H1 (cell line): ENCODE measurements at regions not wholly inside any gene's neighbourhood (a gene's known extent, or its start where the extent isn't known, plus 50 kb on each side); places are given as distances from the start of the nearest gene placed in this dataset.

Source experiments
- CTCF ChIA-PET: fragments of 300-600 bp; sonication (Branson Sonifier 250); formaldehyde crosslinking; loops from one replicate; lab custom pipeline; 2021; ENCODE audit not compliant: partially characterized antibody; lab: Charles Lee
- POLR2A ChIA-PET: fragments of 300-600 bp; sonication (Branson Sonifier 250); formaldehyde crosslinking; loops from one replicate; lab custom pipeline; 2021; ENCODE audit warnings: inconsistent platforms; ENCODE audit not compliant: partially characterized antibody; lab: Charles Lee
- DNase-seq, 2 experiments: peaks; one replicate each; pipeline versions ENCODE4 v3.0.0 to v3.0.0-alpha.2; 2010 to 2022; ENCODE audit warnings: low spot score in 2 of 2, low read depth in 1 of 2, mixed read lengths in 1 of 2
- FAIRE-seq: peaks from 2 replicates; lab custom pipeline; 2011; peaks lifted over from hg19 to GRCh38; lab: Jason Lieb, UNC
- H2AFZ ChIP-seq: 2 replicates; pipeline ENCODE4 v1.8.1; 2012; ENCODE audit warnings: low read length, inconsistent platforms
- H2AK5ac ChIP-seq: 2 replicates; pipeline ENCODE4 v1.6.1; 2013; ENCODE audit warnings: low read depth, low read length
- H2BK120ac ChIP-seq: replicated peaks from 2 replicates; pipeline ENCODE3; 2013; ENCODE audit warnings: low read depth, low read length, inconsistent platforms
- H2BK12ac ChIP-seq: 2 replicates; pipeline ENCODE4 v1.6.1; 2013; ENCODE audit warnings: low read depth, low read length
- H2BK15ac ChIP-seq: 2 replicates; pipeline ENCODE4 v1.6.1; 2013; ENCODE audit warnings: low read length
- H2BK20ac ChIP-seq: 2 replicates; pipeline ENCODE4 v1.6.1; 2013; ENCODE audit warnings: low read length
- H2BK5ac ChIP-seq: 2 replicates; pipeline ENCODE4 v1.6.1; 2013; ENCODE audit warnings: low read depth, low read length
- H3K14ac ChIP-seq: 2 replicates; pipeline ENCODE4 v1.6.1; 2013; ENCODE audit warnings: inconsistent platforms; ENCODE audit not compliant: insufficient read length
- H3K18ac ChIP-seq: 2 replicates; pipeline ENCODE4 v1.6.1; 2013; ENCODE audit warnings: low read length; ENCODE audit errors: extremely low read depth
- H3K23ac ChIP-seq: 2 replicates; pipeline ENCODE4 v1.6.1; 2013; ENCODE audit warnings: inconsistent platforms; ENCODE audit not compliant: insufficient read length
- H3K23me2 ChIP-seq: 2 replicates; pipeline ENCODE4 v1.6.1; 2013; ENCODE audit warnings: low read depth, low read length
- H3K27ac ChIP-seq: 2 replicates; pipeline ENCODE4 v1.6.1; 2011; ENCODE audit warnings: low read depth, low read length, inconsistent platforms
- H3K27me3 ChIP-seq, 4 experiments: replicated peaks in 1 of 4; 1 replicate in 1 of 4; 2 replicates in 3 of 4; pipeline versions ENCODE4 v1.6.1 to v1.8.1; 2011 to 2013; ENCODE audit warnings: low read length in 3 of 4, mild to moderate bottlenecking in 3 of 4, inconsistent platforms in 2 of 4, mixed read lengths in 2 of 4, moderate library complexity in 1 of 4; ENCODE audit not compliant: control insufficient read depth in 3 of 4, insufficient read depth in 3 of 4; ENCODE audit errors: extremely low read depth in 1 of 4
- H3K36me3 ChIP-seq, 4 experiments: 2 replicates each; pipeline versions ENCODE4 v1.6.1 to v1.8.1; 2011 to 2013; ENCODE audit warnings: mild to moderate bottlenecking in 4 of 4, low read length in 3 of 4, moderate library complexity in 2 of 4, control low read depth in 1 of 4, inconsistent platforms in 1 of 4; ENCODE audit not compliant: insufficient read depth in 4 of 4, control insufficient read depth in 2 of 4
- H3K4ac ChIP-seq: replicated peaks from 2 replicates; pipeline ENCODE3; 2013; ENCODE audit warnings: low read length, low read depth, mixed read lengths, inconsistent platforms; ENCODE audit not compliant: insufficient read length
- H3K4me1 ChIP-seq, 4 experiments: replicated peaks in 1 of 4; 1 replicate in 1 of 4; 2 replicates in 3 of 4; pipeline versions ENCODE4 v1.6.1 to v1.8.1; 2011 to 2013; ENCODE audit warnings: low read length in 3 of 4, inconsistent platforms in 2 of 4, mixed read lengths in 1 of 4; ENCODE audit not compliant: insufficient read depth in 4 of 4, control insufficient read depth in 3 of 4
- H3K4me2 ChIP-seq, 2 experiments: 2 replicates each; pipeline versions ENCODE4 v1.6.1 to v1.8.1; 2011 to 2013; ENCODE audit warnings: low read depth in 2 of 2, low read length in 2 of 2, control low read depth in 1 of 2, inconsistent platforms in 1 of 2, mild to moderate bottlenecking in 1 of 2; ENCODE audit not compliant: insufficient read depth in 1 of 2
- H3K4me3 ChIP-seq, 4 experiments: fragments of 200-600, 300-600 bp in 1 of 4; sonication (generic), shearing (Covaris generic), sonication (Bioruptor Twin) in 1 of 4; 2 replicates each; pipeline versions ENCODE4 v1.5.1 to v1.8.1; 2011 to 2016; ENCODE audit warnings: low read length in 4 of 4, low read depth in 3 of 4, control low read depth in 2 of 4, inconsistent platforms in 2 of 4, mild to moderate bottlenecking in 2 of 4, mixed read lengths in 1 of 4, moderate library complexity in 1 of 4; ENCODE audit not compliant: insufficient read depth in 2 of 4; ENCODE audit errors: extremely low read depth in 1 of 4
- H3K56ac ChIP-seq: replicated peaks from 2 replicates; pipeline ENCODE3; 2013; ENCODE audit warnings: low read depth, mild to moderate bottlenecking, mixed read lengths, low read length, inconsistent platforms; ENCODE audit not compliant: insufficient read length
- H3K79me1 ChIP-seq: 2 replicates; pipeline ENCODE4 v1.6.1; 2013; ENCODE audit warnings: low read depth, low read length, control low read depth
- H3K79me2 ChIP-seq, 2 experiments: 2 replicates each; pipeline versions ENCODE4 v1.6.1 to v1.8.1; 2012 to 2013; ENCODE audit warnings: low read length in 2 of 2, mild to moderate bottlenecking in 2 of 2, inconsistent platforms in 1 of 2; ENCODE audit not compliant: insufficient read depth in 2 of 2, control insufficient read depth in 1 of 2
- H3K9ac ChIP-seq, 4 experiments: replicated peaks in 1 of 4; 1 replicate in 1 of 4; 2 replicates in 3 of 4; pipeline versions ENCODE4 v1.6.1 to v1.8.1; 2011 to 2013; ENCODE audit warnings: low read depth in 3 of 4, low read length in 3 of 4, control low read depth in 2 of 4, mild to moderate bottlenecking in 2 of 4, moderate library complexity in 2 of 4, inconsistent platforms in 1 of 4; ENCODE audit errors: extremely low read depth in 1 of 4
- H3K9me3 ChIP-seq, 2 experiments: 2 replicates each; pipeline versions ENCODE4 v1.6.1 to v1.8.1; 2012 to 2013; ENCODE audit warnings: mild to moderate bottlenecking in 2 of 2, moderate library complexity in 2 of 2, control low read depth in 1 of 2, inconsistent platforms in 1 of 2, low read depth in 1 of 2, low read length in 1 of 2, mixed read lengths in 1 of 2; ENCODE audit not compliant: insufficient read depth in 2 of 2
- H4K20me1 ChIP-seq, 2 experiments: replicated peaks in 1 of 2; 2 replicates each; pipeline versions ENCODE3 to v1.8.1; 2011 to 2013; ENCODE audit warnings: inconsistent platforms in 2 of 2, low read length in 2 of 2, mild to moderate bottlenecking in 1 of 2; ENCODE audit not compliant: insufficient read depth in 2 of 2, control insufficient read depth in 1 of 2
- H4K5ac ChIP-seq: 2 replicates; pipeline ENCODE4 v1.6.1; 2013; ENCODE audit warnings: low read length, low read depth, mixed read lengths, inconsistent platforms; ENCODE audit not compliant: insufficient read length
- H4K8ac ChIP-seq: 2 replicates; pipeline ENCODE4 v1.8.0; 2013; ENCODE audit warnings: mild to moderate bottlenecking, moderate library complexity, low read length, inconsistent platforms; ENCODE audit not compliant: insufficient read depth; ENCODE audit errors: extremely low read depth
- H4K91ac ChIP-seq: replicated peaks from 2 replicates; pipeline ENCODE3; 2013; ENCODE audit warnings: low read length, mixed read lengths, inconsistent platforms; ENCODE audit not compliant: insufficient read length
- BRCA1 ChIP-seq: IDR thresholded peaks from 2 replicates; pipeline ENCODE4 v1.6.1; 2012; ENCODE audit warnings: low read depth, low read length, improper control_type of control experiment
- CBX8 ChIP-seq: fragments of 300-800, 300-1000 bp; sonication (generic); IDR thresholded peaks from 2 replicates; pipeline ENCODE4 v1.7.1; 2016; ENCODE audit warnings: low read depth, low read length, borderline replicate concordance
- CHD1 ChIP-seq: IDR thresholded peaks from 2 replicates; pipeline ENCODE4 v1.6.1; 2012; ENCODE audit warnings: low read depth, low read length, improper control_type of control experiment
- KDM1A ChIP-seq: fragments of 200-600, 300-600 bp; sonication (generic); IDR thresholded peaks from 2 replicates; pipeline ENCODE4 v1.7.1; 2016; ENCODE audit warnings: mild to moderate bottlenecking, low read length, borderline replicate concordance
- POU5F1 ChIP-seq: IDR thresholded peaks from 2 replicates; pipeline ENCODE4 v1.6.1; 2011; ENCODE audit warnings: low read depth, mild to moderate bottlenecking, low read length, moderate library complexity
- RAD21 ChIP-seq, 2 experiments: IDR thresholded peaks in 1 of 2; conservative IDR thresholded peaks in 1 of 2; 2 replicates each; pipeline ENCODE4 v1.6.1; 2011; ENCODE audit warnings: low read depth in 2 of 2, low read length in 2 of 2, improper control_type of control experiment in 1 of 2, inconsistent platforms in 1 of 2, mild to moderate bottlenecking in 1 of 2, moderate library complexity in 1 of 2
- SIRT6 ChIP-seq: IDR thresholded peaks from one replicate; pipeline ENCODE4 v1.7.1; 2012; ENCODE audit warnings: low read length, inconsistent platforms
- SIX5 ChIP-seq: IDR thresholded peaks from 2 replicates; pipeline ENCODE4 v1.6.1; 2011; ENCODE audit warnings: mild to moderate bottlenecking, low read depth, low read length
- SP4 ChIP-seq: IDR thresholded peaks from 2 replicates; pipeline ENCODE4 v1.6.1; 2012; ENCODE audit warnings: low read length, inconsistent platforms
- SRF ChIP-seq: IDR thresholded peaks from 2 replicates; pipeline ENCODE4 v1.6.1; 2011; ENCODE audit warnings: mild to moderate bottlenecking, low read depth, low read length, moderate library complexity
- TAF1 ChIP-seq: IDR thresholded peaks from 2 replicates; pipeline ENCODE4 v1.6.1; 2011; ENCODE audit warnings: mild to moderate bottlenecking, low read depth, low read length
- WGBS, 2 experiments: shearing (Covaris generic) in 1 of 2; methylation state at CpG; one replicate each; pipeline versions ENCODE4 v1.1.6 to v1.1.7; 2013 to 2015; ENCODE audit warnings: low lambda C conversion rate in 2 of 2, mixed read lengths in 2 of 2, inconsistent platforms in 1 of 2, low coverage in 1 of 2, missing lambda C conversion rate in 1 of 2; ENCODE audit not compliant: insufficient replicate concordance in 2 of 2, insufficient coverage in 1 of 2, insufficient read length in 1 of 2; ENCODE audit errors: extremely low coverage in 1 of 2, missing lambda C conversion rate in 1 of 2; 5-methylcytosine and 5-hydroxymethylcytosine counted together

- CTCF ChIA-PET: interaction anchor here (0.5 to 1.5 kb wide), 4 partner anchors 21 to 977 kb away, joined by 3 read pairs; no protein-coding TSS in a partner anchor
- no peak overlapping the region for H2AFZ ChIP-seq
- 81% methylated on average over 9 of the region's 9 CpGs; no CpG with 5 or more reads in 1 of the 2 experiments for WGBS, 2 experiments
- DNase-seq (no peak), FAIRE-seq (no peak)
- H4K5ac ChIP-seq: no peak overlapping the region
- POLR2A ChIA-PET: no interaction called here
- no peak overlapping the region for H4K91ac ChIP-seq
- 0 out of 2 replicates have a peak, but pooled peaks cover 2% of the 10 kb centered on the region for H3K79me1 ChIP-seq
- no peak overlapping the region for H2BK12ac ChIP-seq
- H3K27ac ChIP-seq: no peak overlapping the region
- H2BK20ac ChIP-seq: no peak overlapping the region
- no peak overlapping the region for H2BK5ac ChIP-seq
- no peak overlapping the region for H4K8ac ChIP-seq
- no peak overlapping the region for H3K18ac ChIP-seq
- no peak overlapping the region for H3K23ac ChIP-seq
- no peak overlapping the region for H3K9ac ChIP-seq
- no peaks in the 10 kb centered on the region; a peak in 1 of 7 replicates for H3K27me3 ChIP-seq
- H4K20me1 ChIP-seq: no peaks in the 10 kb centered on the region
- H3K4me3 ChIP-seq: no peak overlapping the region
- H3K9me3 ChIP-seq: no peaks in the 10 kb centered on the region
- H3K14ac ChIP-seq: no peak overlapping the region
- H3K79me2 ChIP-seq: no peaks in the 10 kb centered on the region
- H3K4me1 ChIP-seq: no peaks in the 10 kb centered on the region; a peak in 1 of 7 replicates
- no peaks in the 10 kb centered on the region for H3K23me2 ChIP-seq
- H3K56ac ChIP-seq: no peak overlapping the region
- H2AK5ac ChIP-seq: no peak overlapping the region
- no peak overlapping the region for H3K4me2 ChIP-seq
- no peak overlapping the region for H2BK15ac ChIP-seq
- H3K4ac ChIP-seq: no peak overlapping the region
- no peaks in the 10 kb centered on the region for H3K36me3 ChIP-seq
- no peak overlapping the region for H2BK120ac ChIP-seq
- TF ChIP-seq CHD1: no peak
- no peak for TF ChIP-seq BRCA1
- no peak for TF ChIP-seq SP4
- TF ChIP-seq SRF: no peak
- no peak for TF ChIP-seq RAD21 (IDR thresholded peaks at IDR 0.05 in 1 of 2, conservative IDR thresholded peaks at IDR 0.05 in 1 of 2; ENCODE audit: low read depth in 2 of 2, low read length in 2 of 2)
- no peak for TF ChIP-seq SIRT6
- no peak for TF ChIP-seq POU5F1
- TF ChIP-seq TAF1: no peak
- no peak for TF ChIP-seq SIX5
- TF ChIP-seq CBX8: no peak
- no peak for TF ChIP-seq KDM1A
Observed at GRCh38 chr16:87135246-87136030, 181.8 kb downstream of the C16orf95 start.
